Activated CD4-positive, alpha-beta T cell treated with anti-CD3 and anti-CD28 coated beads, Interleukin-2, amount 50 U/mL, for 4 hours (primary cell): ENCODE measurements at regions not wholly inside any gene's neighbourhood (a gene's known extent, or its start where the extent isn't known, plus 50 kb on each side); places are given as distances from the start of the nearest gene placed in this dataset.
A peak's percentile ranks its signal among the peaks of the same experiment; 100 is the strongest.
"Not testable (repeated sequence)": the region's sequence is repeated elsewhere in the genome, so short reads cannot be mapped to it uniquely, and the experiment has no call there.

Experiments
- DNase-seq, 2 experiments: peaks; one replicate each; pipeline ENCODE4 v3.0.0-alpha.2; 2020

- DNase-seq, result peak; percentile 39 to 51
Measured at GRCh38 chr20:16801919-16802651, 53.9 kb downstream of the OTOR start.

DNA sequence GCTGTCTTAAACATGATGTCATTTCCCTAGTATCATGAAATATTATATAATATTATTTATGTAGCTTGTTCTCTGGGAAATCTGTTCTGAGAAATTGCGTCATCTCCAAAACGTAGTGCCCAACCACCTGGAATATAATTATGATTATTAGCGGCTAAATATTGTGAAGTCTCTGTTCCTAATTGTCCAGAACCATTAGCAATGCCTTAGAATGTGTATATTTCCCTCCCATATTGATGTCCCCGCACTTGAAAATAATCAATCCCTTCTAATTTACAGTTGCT lies 54.4 kb downstream of the OTOR start:
- DNase-seq, result no peak

- peak in 1 of 2 experiments; percentile 17 for DNase-seq
Measured at GRCh38 chr20:16803965-16804792, 56.0 kb downstream of the OTOR start.

DNA sequence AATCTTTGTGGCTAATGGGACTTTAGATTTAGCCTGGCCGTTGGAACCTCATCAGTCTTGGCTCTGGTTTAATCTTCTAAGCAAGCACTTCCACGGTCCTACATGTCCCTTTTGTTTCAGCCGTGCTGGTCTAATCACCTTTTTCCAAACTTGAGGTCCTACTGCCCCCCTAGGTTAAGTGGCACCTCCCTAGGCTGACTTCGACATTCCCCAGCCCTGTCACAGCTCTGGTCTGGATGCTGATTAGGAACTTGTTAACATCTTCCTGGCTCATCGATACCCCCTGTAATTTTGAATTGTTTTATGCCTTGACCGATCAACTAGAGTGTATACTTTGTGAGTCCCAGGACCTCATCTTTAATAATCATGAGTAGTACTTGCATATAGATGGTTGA lies 56.6 kb downstream of the OTOR start:
- DNase-seq, result no peak

DNA sequence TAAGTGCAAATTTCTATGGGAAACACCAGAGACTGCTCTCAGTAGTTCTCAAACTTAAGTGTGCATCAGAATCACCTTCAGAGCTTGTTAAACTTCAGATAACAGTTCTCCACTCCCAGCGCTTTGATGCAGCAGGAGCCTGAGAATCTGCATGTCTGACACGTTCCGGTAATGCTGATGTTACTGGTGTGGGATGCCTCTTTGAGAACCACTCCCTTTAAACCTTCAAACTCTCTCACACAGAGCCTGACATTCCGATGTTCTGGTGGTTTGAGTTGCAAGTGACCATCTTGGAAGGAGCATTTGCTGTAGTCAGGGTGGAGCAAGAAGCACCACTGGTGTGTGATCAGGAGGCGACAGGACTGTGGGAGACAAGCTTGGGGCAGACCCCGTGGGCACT lies 57.9 kb downstream of the OTOR start:
- no peak for DNase-seq

GRCh38 chr20:16806886-16807285 lies 58.7 kb downstream of the OTOR start:
- no peak for DNase-seq

DNA sequence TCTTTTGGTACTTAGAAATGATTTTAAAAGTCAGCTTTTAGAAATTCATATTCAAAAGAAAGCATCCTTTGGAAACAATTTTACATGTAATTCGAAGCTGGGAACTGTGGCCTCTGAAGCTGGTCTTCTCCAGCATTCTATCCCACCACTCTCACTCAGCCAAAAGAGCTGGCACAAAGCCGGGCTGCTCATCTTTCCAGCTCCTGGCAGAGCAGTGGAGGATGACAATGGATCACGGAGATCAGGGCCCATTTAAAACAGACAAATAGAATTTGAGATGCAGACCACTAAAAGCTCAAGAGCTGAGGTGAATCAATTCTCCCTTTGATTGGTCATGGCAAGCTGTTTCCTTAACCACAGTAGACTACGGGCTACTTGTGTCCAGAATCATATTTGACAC lies 60.6 kb downstream of the OTOR start:
- DNase-seq, result no peak

DNA sequence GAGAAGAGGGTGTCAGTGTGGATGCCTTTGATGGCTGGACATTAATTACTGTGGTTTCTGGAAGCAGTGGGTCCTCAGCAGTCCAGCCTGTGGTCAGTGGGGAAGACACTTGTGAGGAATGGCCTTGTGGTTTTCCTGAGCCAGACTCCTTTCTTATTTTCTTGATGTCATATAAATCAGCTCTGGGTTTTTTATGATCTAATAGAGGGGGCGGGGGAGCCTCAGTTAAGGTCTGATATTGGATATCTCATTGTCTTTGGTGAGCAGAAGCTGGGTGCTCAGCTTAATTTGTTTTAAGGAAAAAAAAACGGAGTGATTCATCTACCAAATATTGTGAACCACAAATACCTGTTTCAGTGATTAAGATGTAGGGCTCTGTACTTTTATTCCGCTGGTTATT lies 62.1 kb downstream of the OTOR start:
- no peak for DNase-seq

- DNase-seq, result no peak
Measured at GRCh38 chr20:16816192-16816591, 68.0 kb downstream of the OTOR start.

GRCh38 chr20:16819483-16819882 lies 71.3 kb downstream of the OTOR start:
- DNase-seq, result no peak

- DNase-seq, result no peak
Measured at GRCh38 chr20:16821211-16822089, 73.3 kb downstream of the OTOR start.

DNA sequence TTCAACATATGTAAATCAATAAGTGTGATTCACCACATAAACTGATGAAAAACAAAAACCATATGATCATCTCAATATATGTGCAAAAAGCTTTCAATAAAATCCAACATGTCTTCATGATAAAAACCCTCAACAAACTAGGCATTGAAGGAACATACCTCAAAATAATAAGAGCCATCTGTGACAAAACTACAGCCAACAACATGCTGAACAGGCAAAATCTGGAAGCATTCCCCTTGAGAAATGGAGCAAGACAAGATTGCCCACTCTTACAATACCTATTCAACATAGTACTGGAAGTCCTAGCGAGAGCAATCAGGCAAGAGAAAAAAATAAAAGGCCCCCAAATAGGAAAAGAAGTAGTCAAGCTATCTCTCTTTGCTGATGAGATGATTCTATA lies 76.5 kb downstream of the OTOR start:
- DNase-seq, result no peak

GRCh38 chr20:16828666-16829305 lies 80.6 kb downstream of the OTOR start:
- DNase-seq, result no peak

DNA sequence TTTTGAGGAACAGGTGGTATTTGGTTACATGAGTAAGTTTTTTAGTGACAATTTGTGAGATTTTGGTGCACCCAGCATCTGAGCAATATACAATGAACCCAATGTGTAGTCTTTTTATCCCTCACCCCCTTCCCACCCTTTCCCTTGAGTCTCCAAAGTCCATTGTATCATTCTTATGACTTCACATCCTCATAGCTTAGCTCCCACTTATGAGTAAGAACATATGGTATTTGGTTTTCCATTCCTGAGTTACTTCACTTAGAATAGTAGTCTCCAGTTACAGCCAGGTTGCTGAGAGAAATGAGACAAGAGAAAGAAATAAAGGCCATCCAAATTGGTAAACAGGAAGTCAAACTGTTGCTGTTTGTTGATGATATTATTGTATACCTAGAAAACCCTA lies 87.5 kb downstream of the OTOR start:
- not testable (repeated sequence) for DNase-seq

DNA sequence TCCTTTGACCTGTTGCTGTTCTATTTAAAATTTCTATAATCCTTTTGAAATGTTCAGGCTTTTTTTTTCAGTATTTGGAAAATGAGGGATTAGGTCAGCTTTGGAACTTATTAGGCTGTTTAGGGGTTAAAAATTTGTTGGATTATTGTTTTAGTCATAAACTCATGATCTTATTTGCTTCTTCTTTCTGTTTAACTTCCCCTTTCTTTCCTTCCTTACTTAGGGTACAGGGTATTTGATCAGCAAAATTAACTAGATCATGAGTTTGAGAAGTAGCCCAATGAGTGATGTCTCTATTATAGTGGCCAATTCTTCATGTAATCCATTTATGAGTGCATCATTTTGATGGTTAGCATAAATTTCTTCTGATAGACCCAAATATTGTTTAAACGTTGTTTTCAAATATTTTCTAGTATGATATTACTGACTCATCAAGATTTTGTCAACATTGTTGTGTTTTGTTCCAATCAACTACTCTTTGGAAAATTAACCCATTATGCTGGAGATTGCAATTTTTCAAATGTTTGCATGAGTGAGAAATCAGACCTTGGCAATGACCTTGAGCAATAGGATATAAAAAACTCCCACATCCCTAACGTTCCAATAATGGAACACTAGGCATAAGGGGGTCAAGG lies 94.4 kb downstream of the OTOR start:
- DNase-seq, result no peak

DNA sequence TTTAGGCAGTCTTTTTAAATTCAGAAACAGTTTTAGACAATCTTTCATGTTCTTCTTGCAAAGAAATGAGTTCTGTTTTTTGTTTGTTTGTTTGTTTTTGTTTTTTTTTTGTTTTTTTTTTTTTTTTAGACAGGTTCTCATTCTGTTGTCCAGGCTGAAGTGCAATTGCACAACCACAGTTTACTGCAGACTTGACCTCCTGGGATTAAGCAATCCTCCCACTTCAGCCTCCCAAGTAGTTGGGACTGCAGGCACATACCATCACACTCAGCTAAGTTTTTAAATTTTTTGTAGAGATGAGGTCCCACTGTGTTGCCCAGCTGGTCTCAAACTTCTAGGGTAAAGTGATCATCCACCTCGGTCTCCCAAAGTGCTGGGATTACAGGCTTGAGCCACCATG lies 96.2 kb downstream of the OTOR start:
- no peak for DNase-seq

DNA sequence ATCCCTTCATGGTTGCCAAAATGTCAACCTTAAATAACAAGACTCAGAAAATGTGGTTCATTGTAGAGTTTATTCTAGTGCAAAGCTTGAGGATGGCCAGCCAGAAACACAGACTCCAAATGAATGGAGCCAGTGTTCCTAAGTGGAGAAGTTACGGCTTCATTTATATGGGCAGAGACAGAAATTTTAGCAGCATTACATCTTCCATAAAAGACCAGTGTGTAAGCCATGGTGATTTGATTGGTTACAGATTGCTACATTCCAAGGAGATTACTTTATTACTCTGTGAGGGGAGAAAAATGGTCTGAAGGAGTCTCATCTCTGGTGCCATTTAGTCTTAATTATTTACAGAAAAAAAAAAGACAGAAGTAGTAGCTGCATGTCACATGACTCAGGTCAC lies 97.8 kb downstream of the OTOR start:
- DNase-seq, result no peak

DNA sequence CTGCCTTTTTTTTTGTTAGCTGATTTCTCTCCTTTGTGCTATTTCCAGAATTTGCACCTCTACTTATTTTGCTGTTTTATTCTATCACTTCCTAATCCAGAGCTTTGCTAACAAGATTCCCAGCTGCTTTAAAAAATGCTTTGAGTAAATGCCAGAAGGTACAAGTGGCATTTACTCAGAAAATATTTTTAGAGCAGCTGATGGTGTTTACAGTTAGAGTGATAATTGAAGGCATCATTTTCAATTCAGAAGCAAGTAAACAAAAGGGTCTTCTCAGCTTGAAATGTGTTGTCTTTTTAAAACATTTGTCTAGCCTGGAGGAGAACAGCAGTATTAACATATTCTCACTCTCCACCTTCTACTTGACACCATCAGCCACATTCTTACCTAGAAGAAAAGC lies 99.9 kb downstream of the OTOR start:
- no peak for DNase-seq

- DNase-seq, result no peak
Measured at GRCh38 chr20:16848526-16848925, 100.4 kb downstream of the OTOR start.

DNA sequence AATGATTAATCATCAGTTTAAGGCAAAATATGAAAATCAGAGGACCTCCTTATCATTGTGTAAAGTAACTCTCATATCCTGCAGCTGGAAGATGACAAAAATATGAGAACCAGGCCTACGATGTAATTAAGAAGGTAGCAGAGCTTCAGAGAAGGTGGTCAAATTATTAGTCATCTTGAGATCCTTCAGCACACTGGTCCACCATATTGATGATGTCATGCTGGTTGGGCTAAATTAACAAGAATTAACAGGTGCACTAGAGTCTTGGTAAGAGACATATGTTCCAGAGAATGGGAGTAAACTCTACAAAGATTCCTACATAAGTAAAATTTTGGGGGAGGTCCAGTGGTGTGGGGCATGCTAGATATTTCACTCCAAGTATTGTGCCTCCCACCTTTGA lies 112.8 kb downstream of the OTOR start:
- no peak for DNase-seq

GRCh38 chr20:16861708-16862107 lies 113.5 kb downstream of the OTOR start:
- DNase-seq, result no peak

- no peak for DNase-seq
Measured at GRCh38 chr20:16863303-16863702, 115.1 kb downstream of the OTOR start.

DNA sequence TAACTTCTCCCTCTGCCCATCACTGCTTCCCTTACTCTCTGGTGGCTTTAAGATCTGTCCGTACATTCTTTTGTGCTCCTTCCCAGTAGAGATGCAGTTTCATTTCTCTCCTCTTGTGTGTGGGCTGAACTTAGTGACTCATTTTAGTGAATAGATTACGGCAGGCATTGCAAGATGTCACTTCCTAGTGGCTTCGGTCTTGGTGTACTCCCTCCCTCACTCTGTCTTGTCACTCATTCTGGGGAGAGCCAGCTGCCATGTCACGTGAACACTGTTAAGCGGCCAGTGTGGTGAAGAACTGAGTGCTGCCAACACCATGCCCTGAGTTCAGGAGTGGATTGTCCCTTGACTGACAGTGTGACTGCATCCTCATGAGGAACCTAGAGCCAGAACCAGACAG lies 115.9 kb downstream of the OTOR start:
- DNase-seq, result no peak
